HFFc6 (cell line): ENCODE measurements at regions not wholly inside any gene's neighbourhood (a gene's known extent, or its start where the extent isn't known, plus 50 kb on each side); places are given as distances from the start of the nearest gene placed in this dataset.

Experiments used
- DNase-seq: peaks from one replicate; pipeline ENCODE4 v3.0.0-alpha.2; 2018
- H3K27ac Mint-ChIP-seq: 2 replicates; pipeline ENCODE4 v1.8.0; 2020; ENCODE audit warnings: mild to moderate bottlenecking, mixed read lengths
- H3K27me3 Mint-ChIP-seq: 2 replicates; pipeline ENCODE4 v1.8.0; 2021; ENCODE audit warnings: mild to moderate bottlenecking, moderate library complexity, mixed read lengths; ENCODE audit not compliant: insufficient read depth
- H3K36me3 Mint-ChIP-seq: 2 replicates; pipeline ENCODE4 v1.8.0; 2021; ENCODE audit warnings: low read depth, mixed read lengths
- H3K4me1 Mint-ChIP-seq: 2 replicates; pipeline ENCODE4 v1.8.0; 2020; ENCODE audit warnings: low read depth, mixed read lengths
- H3K4me3 Mint-ChIP-seq: 2 replicates; pipeline ENCODE4 v1.8.0; 2020; ENCODE audit warnings: mild to moderate bottlenecking, moderate library complexity, mixed read lengths
- H3K9me3 Mint-ChIP-seq: 2 replicates; pipeline ENCODE4 v1.8.0; 2020; ENCODE audit warnings: mild to moderate bottlenecking, mixed read lengths
- TF ChIP-seq, protein P1 (sequence below): fragments of 200-600 bp; sonication (generic); IDR thresholded peaks from 2 replicates; pipeline ENCODE4 v1.5.0; 2021; ENCODE audit warnings: antibody characterized with exemption, mild to moderate bottlenecking

DNA sequence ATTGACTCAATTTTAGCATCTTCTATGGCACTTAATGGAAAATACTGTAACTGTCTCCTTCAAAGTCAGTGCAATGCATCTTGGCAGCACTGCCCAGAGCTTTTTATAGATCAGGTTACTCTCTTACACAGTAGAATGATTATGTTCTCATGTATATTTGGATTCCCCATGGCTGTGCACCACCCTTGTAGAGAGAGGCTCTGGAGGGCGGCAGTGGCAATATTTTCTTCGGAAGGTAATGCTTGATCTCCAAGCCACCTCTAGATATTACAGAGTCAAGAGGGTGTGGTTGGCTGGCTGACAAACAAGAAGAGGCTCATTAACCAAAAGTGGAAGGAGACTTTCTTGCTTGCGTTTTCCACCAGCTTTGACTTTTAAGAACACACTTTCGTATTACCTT is 72.8 kb upstream of the ARSJ start:
- Mint-ChIP-seq H3K27ac (no peak overlapping the region), H3K9me3 (no peaks in the 10 kb centered on the region), H3K36me3 (peaks cover 6% of the 10 kb centered on the region), H3K4me3 (no peak overlapping the region), H3K27me3 (no peaks in the 10 kb centered on the region), H3K4me1 (peaks cover 17% of the 10 kb centered on the region)
- TF ChIP-seq, protein P1, sequence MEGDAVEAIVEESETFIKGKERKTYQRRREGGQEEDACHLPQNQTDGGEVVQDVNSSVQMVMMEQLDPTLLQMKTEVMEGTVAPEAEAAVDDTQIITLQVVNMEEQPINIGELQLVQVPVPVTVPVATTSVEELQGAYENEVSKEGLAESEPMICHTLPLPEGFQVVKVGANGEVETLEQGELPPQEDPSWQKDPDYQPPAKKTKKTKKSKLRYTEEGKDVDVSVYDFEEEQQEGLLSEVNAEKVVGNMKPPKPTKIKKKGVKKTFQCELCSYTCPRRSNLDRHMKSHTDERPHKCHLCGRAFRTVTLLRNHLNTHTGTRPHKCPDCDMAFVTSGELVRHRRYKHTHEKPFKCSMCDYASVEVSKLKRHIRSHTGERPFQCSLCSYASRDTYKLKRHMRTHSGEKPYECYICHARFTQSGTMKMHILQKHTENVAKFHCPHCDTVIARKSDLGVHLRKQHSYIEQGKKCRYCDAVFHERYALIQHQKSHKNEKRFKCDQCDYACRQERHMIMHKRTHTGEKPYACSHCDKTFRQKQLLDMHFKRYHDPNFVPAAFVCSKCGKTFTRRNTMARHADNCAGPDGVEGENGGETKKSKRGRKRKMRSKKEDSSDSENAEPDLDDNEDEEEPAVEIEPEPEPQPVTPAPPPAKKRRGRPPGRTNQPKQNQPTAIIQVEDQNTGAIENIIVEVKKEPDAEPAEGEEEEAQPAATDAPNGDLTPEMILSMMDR: no peak
- no peak for DNase-seq

DNA sequence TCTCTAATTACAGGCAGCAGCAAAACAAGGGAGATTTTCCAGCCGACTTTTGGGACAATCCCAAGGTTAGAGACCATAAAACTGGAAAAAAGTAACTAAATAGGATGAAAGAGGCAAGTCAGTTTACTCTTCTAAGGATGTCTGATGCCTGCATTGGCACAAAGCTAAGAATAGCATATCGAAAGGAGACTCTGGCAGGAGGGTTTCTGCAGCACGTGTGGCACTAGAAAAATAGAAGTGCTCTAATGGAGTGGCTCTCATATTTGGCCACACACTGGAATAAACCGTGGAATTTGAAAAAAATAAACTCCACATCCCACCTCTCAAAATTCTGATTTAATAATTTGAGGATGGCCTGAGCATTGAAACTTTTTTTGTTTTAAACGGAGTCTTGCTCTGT is 77.2 kb upstream of the ARSJ start:
- DNase-seq: no peak
- H3K36me3 Mint-ChIP-seq: peaks cover 6% of the 10 kb centered on the region
- H3K27me3 Mint-ChIP-seq: no peaks in the 10 kb centered on the region
- TF ChIP-seq, protein P1: no peak
- H3K4me1 Mint-ChIP-seq: peaks cover 7% of the 10 kb centered on the region; the same call in 1 of the 2 replicates
- H3K4me3 Mint-ChIP-seq: no peak overlapping the region
- H3K9me3 Mint-ChIP-seq: no peaks in the 10 kb centered on the region
- no peak overlapping the region for H3K27ac Mint-ChIP-seq

DNA sequence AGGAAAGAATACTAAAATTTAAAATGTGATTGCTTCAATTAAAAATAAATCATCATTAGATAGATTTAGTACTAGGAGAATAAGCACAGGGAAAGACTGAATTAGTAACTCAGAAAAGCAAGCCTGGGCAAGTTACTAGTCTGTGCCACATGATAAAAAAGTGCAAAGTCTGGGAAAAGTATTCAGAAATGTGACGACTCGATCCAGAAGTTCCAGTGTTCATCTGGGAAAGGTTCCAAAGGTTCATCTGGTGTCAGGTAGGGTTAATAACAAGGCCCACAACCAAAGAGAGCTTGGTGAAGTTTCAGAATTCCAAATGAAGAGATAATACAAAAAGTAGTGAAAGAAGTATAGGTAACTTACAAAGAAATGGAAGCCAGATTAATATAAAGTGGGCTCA is 78.3 kb upstream of the ARSJ start:
- Mint-ChIP-seq H3K9me3 (no peaks in the 10 kb centered on the region), H3K4me1 (peaks cover 7% of the 10 kb centered on the region; the same call in 1 of the 2 replicates), H3K27ac (no peak overlapping the region), H3K4me3 (no peak overlapping the region), H3K27me3 (no peaks in the 10 kb centered on the region), H3K36me3 (peaks cover 6% of the 10 kb centered on the region)
- TF ChIP-seq, protein P1: no peak
- DNase-seq: no peak

DNA sequence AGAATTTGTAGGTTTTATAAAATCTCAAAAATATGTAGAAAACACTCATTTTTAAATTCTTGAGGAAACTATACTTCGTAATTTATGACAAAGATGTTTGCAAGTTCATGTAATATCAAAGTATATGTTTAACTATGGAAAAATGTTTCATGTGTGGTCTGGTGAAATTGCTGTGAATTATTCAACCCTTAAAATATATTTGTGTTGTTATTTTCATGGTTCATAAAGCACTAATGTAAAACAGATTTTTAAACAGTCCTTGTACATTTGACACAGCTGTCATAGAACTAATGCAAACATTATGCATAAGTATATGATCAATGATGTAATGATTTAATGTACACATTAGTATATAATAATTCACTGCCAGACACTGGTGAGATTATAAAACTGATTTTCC is 83.1 kb upstream of the ARSJ start:
- Mint-ChIP-seq H3K27me3 (no peaks in the 10 kb centered on the region), H3K36me3 (no peaks in the 10 kb centered on the region), H3K27ac (no peak overlapping the region), H3K4me1 (no peaks in the 10 kb centered on the region), H3K9me3 (no peaks in the 10 kb centered on the region), H3K4me3 (no peak overlapping the region)
- TF ChIP-seq, protein P1: no peak
- no peak for DNase-seq

GRCh38 chr4:114072781-114073180 is 93.3 kb upstream of the ARSJ start:
- H3K36me3 Mint-ChIP-seq: peaks cover 16% of the 10 kb centered on the region
- no peak for DNase-seq

More at GRCh38 chr4:114072781-114073180, 93.3 kb upstream of the ARSJ start:
- Mint-ChIP-seq H3K9me3 (peaks cover 15% of the 10 kb centered on the region), H3K27me3 (no peaks in the 10 kb centered on the region; the same call in 1 of the 2 replicates), H3K4me3 (no peak overlapping the region), H3K4me1 (peaks cover 30% of the 10 kb centered on the region), H3K27ac (no peak overlapping the region)
- TF ChIP-seq, protein P1: no peak
